Hematopoietic multipotent progenitor cell treated with erythropoietin and hydrocortisone succinate and interleukin-3 and kit ligand, for 15 days (in vitro differentiated cells): ENCODE measurements at regions not wholly inside any gene's neighbourhood (a gene's known extent, or its start where the extent isn't known, plus 50 kb on each side); places are given as distances from the start of the nearest gene placed in this dataset.
"Not testable (repeated sequence)": the region's sequence is repeated elsewhere in the genome, so short reads cannot be mapped to it uniquely, and the experiment has no call there.

Source experiments
- DNase-seq: peaks from one replicate; pipeline ENCODE4 v3.0.0-alpha.2; 2015; ENCODE audit warnings: low spot score

GRCh38 chr13:53285896-53286430 lies 257.4 kb downstream of the OLFM4 start:
- DNase-seq = no peak

GRCh38 chr13:53298396-53298795 lies 269.8 kb downstream of the OLFM4 start:
- no peak for DNase-seq

- no peak for DNase-seq
These were observed 272.8 kb downstream of the OLFM4 start for GRCh38 chr13:53301449-53301848.

GRCh38 chr13:53305419-53305818 lies 276.8 kb downstream of the OLFM4 start:
- not testable (repeated sequence) for DNase-seq

DNA sequence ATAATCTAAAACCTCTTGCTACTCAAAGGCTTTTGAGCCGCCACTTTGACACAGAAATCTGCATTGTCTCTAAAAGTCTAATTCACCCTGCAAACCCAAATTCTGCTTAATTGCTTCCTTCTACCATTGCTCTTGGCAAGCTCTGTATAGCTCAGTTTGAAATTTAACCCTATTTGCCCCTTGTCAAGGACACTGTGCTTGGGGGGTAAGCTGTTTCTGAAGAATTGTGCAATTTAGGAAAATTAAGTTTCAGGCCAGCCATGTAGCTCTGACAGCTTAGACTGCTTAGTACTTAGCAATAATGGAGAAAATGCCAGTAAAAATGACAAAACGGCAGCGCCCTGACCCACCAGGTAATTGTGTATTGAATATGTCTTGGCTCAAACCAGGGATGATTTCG lies 282.2 kb downstream of the OLFM4 start:
- no peak for DNase-seq

- DNase-seq = no peak
These were observed 282.9 kb downstream of the OLFM4 start for GRCh38 chr13:53311561-53311960.

GRCh38 chr13:53321296-53321801 lies 292.7 kb downstream of the OLFM4 start:
- DNase-seq = no peak

GRCh38 chr13:53324656-53325055 lies 296.0 kb downstream of the OLFM4 start:
- no peak for DNase-seq

DNA sequence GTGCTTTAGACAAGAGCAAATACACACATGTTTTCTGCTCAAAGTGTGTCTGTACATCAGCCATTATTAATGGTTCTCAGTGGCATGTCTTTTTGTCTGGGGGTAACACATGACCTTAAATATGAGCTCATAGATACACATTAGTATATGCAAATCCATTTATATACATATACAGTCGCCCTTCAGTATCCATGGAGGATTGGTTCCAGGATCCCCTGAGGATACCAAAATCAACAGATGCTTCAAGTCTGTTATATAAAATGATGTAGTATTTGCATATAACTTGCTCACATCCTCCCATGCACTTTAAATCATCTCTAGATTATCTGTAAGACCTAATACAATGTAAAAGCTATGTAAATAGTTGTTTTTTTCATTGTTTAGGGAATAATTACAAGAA lies 298.1 kb downstream of the OLFM4 start:
- DNase-seq = no peak

- no peak for DNase-seq
These were observed 299.2 kb downstream of the OLFM4 start for GRCh38 chr13:53327680-53328315.

GRCh38 chr13:53336441-53337160 lies 308.0 kb downstream of the OLFM4 start:
- DNase-seq = no peak

DNA sequence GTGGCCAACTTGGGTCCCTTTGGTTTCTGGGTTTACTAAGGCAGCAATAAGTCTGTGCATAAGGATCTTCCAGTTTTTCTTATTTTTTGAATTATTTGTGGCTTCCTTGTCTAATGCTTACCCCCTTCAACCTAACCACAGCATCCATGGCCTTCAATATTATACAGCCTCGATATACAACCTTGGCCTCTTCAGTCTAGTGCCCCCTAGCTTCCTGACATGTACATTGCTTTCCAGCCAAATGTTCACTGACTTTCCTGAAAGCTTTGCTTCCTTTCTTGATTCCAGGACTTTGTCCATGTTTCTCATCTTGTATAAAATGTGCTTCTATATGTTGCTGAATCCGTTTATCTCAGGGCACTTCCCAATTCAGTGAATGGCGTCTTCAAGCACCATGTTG lies 310.1 kb downstream of the OLFM4 start:
- no peak for DNase-seq

DNA sequence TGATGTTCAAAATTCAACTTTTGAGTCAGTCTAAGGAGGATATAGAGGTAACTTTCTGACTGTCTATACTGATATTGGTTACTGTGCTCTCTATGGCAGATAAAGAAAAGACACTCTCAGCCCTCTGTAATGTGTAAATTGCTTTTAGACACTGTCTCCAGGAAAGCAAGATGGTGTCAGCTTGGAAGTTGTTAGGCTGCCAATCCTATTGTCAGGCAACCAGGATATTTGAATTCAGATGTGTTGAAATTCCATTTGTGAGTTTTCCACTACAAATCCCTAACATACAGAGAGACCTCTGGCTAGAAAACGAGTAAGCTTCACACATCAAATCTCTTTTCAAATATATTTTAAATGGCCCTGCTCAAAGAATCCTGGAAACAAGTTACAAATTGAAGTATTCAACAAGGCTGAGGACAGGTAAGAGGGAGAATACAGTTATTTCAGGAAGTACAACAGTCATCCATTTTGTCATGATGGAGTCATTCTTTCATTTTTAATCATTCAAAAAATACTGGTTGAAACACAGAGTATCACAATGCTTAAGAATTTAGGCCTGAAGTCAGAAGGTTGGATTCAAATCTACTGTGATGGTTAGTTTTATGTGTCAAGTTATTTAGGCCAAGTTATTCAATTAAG lies 312.0 kb downstream of the OLFM4 start:
- no peak for DNase-seq

DNA sequence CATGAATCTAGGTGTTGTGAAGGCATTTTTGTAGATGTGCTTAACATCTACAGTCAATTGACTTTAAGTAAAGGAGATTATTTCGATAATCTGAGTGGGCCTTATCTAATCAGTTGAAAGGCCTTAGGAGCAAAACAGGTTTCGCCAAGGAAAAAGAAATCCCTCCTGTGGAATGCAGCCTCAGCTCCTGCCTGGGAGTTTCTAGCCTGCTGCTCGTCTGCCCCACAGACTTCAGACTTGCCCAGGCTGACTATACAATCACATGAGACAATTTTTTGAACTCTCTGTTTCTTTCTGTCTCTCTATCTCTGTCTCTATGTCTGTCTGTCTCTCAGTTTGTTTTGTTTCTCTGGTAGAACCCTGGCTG lies 312.5 kb downstream of the OLFM4 start:
- DNase-seq = no peak

GRCh38 chr13:53342623-53343360 lies 314.2 kb downstream of the OLFM4 start:
- DNase-seq = no peak

DNA sequence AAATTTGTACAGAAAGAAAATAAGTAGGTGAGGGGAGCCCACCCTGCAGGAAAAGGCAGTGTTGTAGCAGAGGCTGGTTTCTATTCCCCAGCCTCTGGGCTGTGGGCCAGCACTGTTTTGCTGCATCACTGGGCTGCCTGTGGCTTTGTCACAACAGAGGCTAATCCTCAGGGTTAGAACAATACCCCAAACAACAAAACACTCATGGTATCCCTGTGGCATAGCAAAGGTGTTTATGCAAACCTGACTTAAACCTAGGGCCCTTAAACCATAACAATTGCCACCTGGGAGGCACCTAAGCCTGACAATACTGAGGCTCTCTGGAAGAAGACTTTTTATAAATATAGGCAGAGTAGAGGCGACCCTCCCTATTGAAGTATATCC lies 314.7 kb downstream of the OLFM4 start:
- DNase-seq = no peak

- DNase-seq = no peak
These were observed 322.4 kb downstream of the OLFM4 start for GRCh38 chr13:53351021-53351420.

- no peak for DNase-seq
These were observed 329.0 kb downstream of the OLFM4 start for GRCh38 chr13:53357582-53357981.

GRCh38 chr13:53368948-53369347 lies 340.3 kb downstream of the OLFM4 start:
- no peak for DNase-seq

DNA sequence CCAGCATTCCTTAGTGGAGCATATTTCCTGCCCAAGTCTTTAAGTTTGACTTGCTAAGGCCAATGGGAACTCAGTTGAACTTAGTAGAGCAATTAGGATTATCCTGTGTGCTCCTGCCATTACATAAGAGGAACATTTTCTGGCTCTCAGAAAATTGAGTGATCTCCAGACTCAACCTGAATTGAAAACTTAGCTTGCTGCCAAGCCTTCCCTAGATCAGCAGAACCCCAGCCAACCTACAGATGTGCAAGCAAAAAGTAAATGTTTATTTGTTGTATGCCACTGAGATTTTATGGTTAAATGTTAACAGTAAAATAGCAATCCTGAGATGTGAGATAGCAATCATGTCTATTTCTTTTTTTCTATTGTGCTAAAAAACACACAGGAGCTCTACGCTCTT lies 350.9 kb downstream of the OLFM4 start:
- DNase-seq = no peak

GRCh38 chr13:53382008-53382407 lies 353.4 kb downstream of the OLFM4 start:
- no peak for DNase-seq

- no peak for DNase-seq
These were observed 369.4 kb downstream of the OLFM4 start for GRCh38 chr13:53398051-53398450.
